ENCODE measurements at regions not wholly inside any gene's neighbourhood (a gene's known extent, or its start where the extent isn't known, plus 50 kb on each side); places are given as distances from the start of the nearest gene placed in this dataset.
"Not testable (repeated sequence)": the region's sequence is repeated elsewhere in the genome, so short reads cannot be mapped to it uniquely, and the experiment has no call there.

GRCh38 chr1:120588811-120589210 lies 134.9 kb upstream of the NBPF26 start:
- not testable (repeated sequence) for H3K4me1 Mint-ChIP-seq (ENCODE audit: unreplicated experiment); H3K4me3 Mint-ChIP-seq (ENCODE audit: unreplicated experiment); H3K27ac Mint-ChIP-seq (ENCODE audit: unreplicated experiment); DNase-seq (ENCODE audit: extremely low spot score, unreplicated experiment); H3K9me3 Mint-ChIP-seq (ENCODE audit: unreplicated experiment); H3K27me3 Mint-ChIP-seq (ENCODE audit: unreplicated experiment); H3K36me3 Mint-ChIP-seq (ENCODE audit: unreplicated experiment)

GRCh38 chr1:120591774-120592173 lies 132.0 kb upstream of the NBPF26 start:
- not testable (repeated sequence) for H3K4me1 Mint-ChIP-seq (ENCODE audit: unreplicated experiment); H3K27me3 Mint-ChIP-seq (ENCODE audit: unreplicated experiment); H3K9me3 Mint-ChIP-seq (ENCODE audit: unreplicated experiment); DNase-seq (ENCODE audit: extremely low spot score, unreplicated experiment); H3K4me3 Mint-ChIP-seq (ENCODE audit: unreplicated experiment); H3K36me3 Mint-ChIP-seq (ENCODE audit: unreplicated experiment); H3K27ac Mint-ChIP-seq (ENCODE audit: unreplicated experiment)

GRCh38 chr1:120592943-120593342 lies 130.8 kb upstream of the NBPF26 start:
- not testable (repeated sequence) for H3K9me3 Mint-ChIP-seq (ENCODE audit: unreplicated experiment); H3K36me3 Mint-ChIP-seq (ENCODE audit: unreplicated experiment); H3K4me3 Mint-ChIP-seq (ENCODE audit: unreplicated experiment); H3K27me3 Mint-ChIP-seq (ENCODE audit: unreplicated experiment); H3K27ac Mint-ChIP-seq (ENCODE audit: unreplicated experiment); DNase-seq (ENCODE audit: extremely low spot score, unreplicated experiment); H3K4me1 Mint-ChIP-seq (ENCODE audit: unreplicated experiment)

- not testable (repeated sequence) for DNase-seq (ENCODE audit: extremely low spot score, unreplicated experiment); H3K27me3 Mint-ChIP-seq (ENCODE audit: unreplicated experiment); H3K36me3 Mint-ChIP-seq (ENCODE audit: unreplicated experiment); H3K4me1 Mint-ChIP-seq (ENCODE audit: unreplicated experiment); H3K4me3 Mint-ChIP-seq (ENCODE audit: unreplicated experiment); H3K27ac Mint-ChIP-seq (ENCODE audit: unreplicated experiment); H3K9me3 Mint-ChIP-seq (ENCODE audit: unreplicated experiment)
These were observed 130.1 kb upstream of the NBPF26 start for GRCh38 chr1:120593648-120594047.

GRCh38 chr1:120598331-120598951 lies 125.3 kb upstream of the NBPF26 start:
- DNase-seq (ENCODE audit: extremely low spot score, unreplicated experiment); H3K27ac Mint-ChIP-seq (ENCODE audit: unreplicated experiment); H3K36me3 Mint-ChIP-seq (ENCODE audit: unreplicated experiment); H3K27me3 Mint-ChIP-seq (ENCODE audit: unreplicated experiment); H3K9me3 Mint-ChIP-seq (ENCODE audit: unreplicated experiment); H3K4me3 Mint-ChIP-seq (ENCODE audit: unreplicated experiment); H3K4me1 Mint-ChIP-seq (ENCODE audit: unreplicated experiment): not testable (repeated sequence)

GRCh38 chr1:120599511-120599910 lies 124.2 kb upstream of the NBPF26 start:
- not testable (repeated sequence) for H3K36me3 Mint-ChIP-seq (ENCODE audit: unreplicated experiment); H3K4me1 Mint-ChIP-seq (ENCODE audit: unreplicated experiment); H3K9me3 Mint-ChIP-seq (ENCODE audit: unreplicated experiment); DNase-seq (ENCODE audit: extremely low spot score, unreplicated experiment); H3K4me3 Mint-ChIP-seq (ENCODE audit: unreplicated experiment); H3K27me3 Mint-ChIP-seq (ENCODE audit: unreplicated experiment); H3K27ac Mint-ChIP-seq (ENCODE audit: unreplicated experiment)

- not testable (repeated sequence) for DNase-seq (ENCODE audit: extremely low spot score, unreplicated experiment); H3K9me3 Mint-ChIP-seq (ENCODE audit: unreplicated experiment); H3K36me3 Mint-ChIP-seq (ENCODE audit: unreplicated experiment); H3K27me3 Mint-ChIP-seq (ENCODE audit: unreplicated experiment); H3K4me3 Mint-ChIP-seq (ENCODE audit: unreplicated experiment); H3K27ac Mint-ChIP-seq (ENCODE audit: unreplicated experiment); H3K4me1 Mint-ChIP-seq (ENCODE audit: unreplicated experiment)
These were observed 123.2 kb upstream of the NBPF26 start for GRCh38 chr1:120600442-120601041.

- not testable (repeated sequence) for DNase-seq (ENCODE audit: extremely low spot score, unreplicated experiment); H3K36me3 Mint-ChIP-seq (ENCODE audit: unreplicated experiment); H3K9me3 Mint-ChIP-seq (ENCODE audit: unreplicated experiment); H3K4me1 Mint-ChIP-seq (ENCODE audit: unreplicated experiment); H3K27ac Mint-ChIP-seq (ENCODE audit: unreplicated experiment); H3K4me3 Mint-ChIP-seq (ENCODE audit: unreplicated experiment); H3K27me3 Mint-ChIP-seq (ENCODE audit: unreplicated experiment)
These were observed 115.9 kb upstream of the NBPF26 start for GRCh38 chr1:120607882-120608281.

GRCh38 chr1:120608314-120609014 lies 115.3 kb upstream of the NBPF26 start:
- not testable (repeated sequence) for H3K9me3 Mint-ChIP-seq (ENCODE audit: unreplicated experiment); H3K27ac Mint-ChIP-seq (ENCODE audit: unreplicated experiment); H3K4me3 Mint-ChIP-seq (ENCODE audit: unreplicated experiment); H3K4me1 Mint-ChIP-seq (ENCODE audit: unreplicated experiment); H3K27me3 Mint-ChIP-seq (ENCODE audit: unreplicated experiment); DNase-seq (ENCODE audit: extremely low spot score, unreplicated experiment); H3K36me3 Mint-ChIP-seq (ENCODE audit: unreplicated experiment)

- H3K36me3 Mint-ChIP-seq (ENCODE audit: unreplicated experiment); DNase-seq (ENCODE audit: extremely low spot score, unreplicated experiment); H3K9me3 Mint-ChIP-seq (ENCODE audit: unreplicated experiment); H3K27ac Mint-ChIP-seq (ENCODE audit: unreplicated experiment); H3K4me3 Mint-ChIP-seq (ENCODE audit: unreplicated experiment); H3K4me1 Mint-ChIP-seq (ENCODE audit: unreplicated experiment); H3K27me3 Mint-ChIP-seq (ENCODE audit: unreplicated experiment): not testable (repeated sequence)
These were observed 114.7 kb upstream of the NBPF26 start for GRCh38 chr1:120609015-120609573.

- H3K4me1 Mint-ChIP-seq (ENCODE audit: unreplicated experiment); DNase-seq (ENCODE audit: extremely low spot score, unreplicated experiment); H3K4me3 Mint-ChIP-seq (ENCODE audit: unreplicated experiment); H3K36me3 Mint-ChIP-seq (ENCODE audit: unreplicated experiment); H3K27me3 Mint-ChIP-seq (ENCODE audit: unreplicated experiment); H3K9me3 Mint-ChIP-seq (ENCODE audit: unreplicated experiment); H3K27ac Mint-ChIP-seq (ENCODE audit: unreplicated experiment): not testable (repeated sequence)
These were observed 113.9 kb upstream of the NBPF26 start for GRCh38 chr1:120609834-120610233.

GRCh38 chr1:120614931-120615639 lies 108.7 kb upstream of the NBPF26 start:
- H3K27me3 Mint-ChIP-seq (ENCODE audit: unreplicated experiment); H3K4me1 Mint-ChIP-seq (ENCODE audit: unreplicated experiment); DNase-seq (ENCODE audit: extremely low spot score, unreplicated experiment); H3K4me3 Mint-ChIP-seq (ENCODE audit: unreplicated experiment); H3K36me3 Mint-ChIP-seq (ENCODE audit: unreplicated experiment); H3K9me3 Mint-ChIP-seq (ENCODE audit: unreplicated experiment); H3K27ac Mint-ChIP-seq (ENCODE audit: unreplicated experiment): not testable (repeated sequence)

All from osteocyte (in vitro differentiated cells).